IPS-NIHi7 (cell line): ENCODE measurements at regions not wholly inside any gene's neighbourhood (a gene's known extent, or its start where the extent isn't known, plus 50 kb on each side); places are given as distances from the start of the nearest gene placed in this dataset.
"Not testable (repeated sequence)": the region's sequence is repeated elsewhere in the genome, so short reads cannot be mapped to it uniquely, and the experiment has no call there.

Experiments
- DNase-seq: peaks from one replicate; pipeline ENCODE4 v3.0.0; 2012; ENCODE audit warnings: mixed read lengths; ENCODE audit errors: extremely low spot score

DNA sequence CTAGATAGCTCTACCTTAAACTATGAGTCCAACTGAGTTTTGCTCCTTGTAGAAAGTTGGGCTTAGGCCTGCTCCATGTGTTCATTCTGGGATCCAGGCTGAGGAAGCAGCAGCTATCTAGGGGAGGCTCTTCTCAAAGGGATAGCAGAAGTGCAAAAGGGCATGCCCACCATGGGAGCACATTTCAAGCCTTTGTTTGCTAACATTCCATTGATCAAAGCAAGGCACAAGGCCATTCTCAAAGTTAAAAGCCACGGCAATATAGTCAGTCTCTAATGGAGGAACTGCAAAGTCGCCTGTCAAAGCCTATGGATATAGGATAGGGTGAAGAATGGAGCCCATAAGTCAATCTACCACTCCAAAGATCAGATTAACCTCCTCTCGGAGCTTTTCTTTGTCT lies 488.1 kb upstream of the ARX start:
- DNase-seq, result no peak

DNA sequence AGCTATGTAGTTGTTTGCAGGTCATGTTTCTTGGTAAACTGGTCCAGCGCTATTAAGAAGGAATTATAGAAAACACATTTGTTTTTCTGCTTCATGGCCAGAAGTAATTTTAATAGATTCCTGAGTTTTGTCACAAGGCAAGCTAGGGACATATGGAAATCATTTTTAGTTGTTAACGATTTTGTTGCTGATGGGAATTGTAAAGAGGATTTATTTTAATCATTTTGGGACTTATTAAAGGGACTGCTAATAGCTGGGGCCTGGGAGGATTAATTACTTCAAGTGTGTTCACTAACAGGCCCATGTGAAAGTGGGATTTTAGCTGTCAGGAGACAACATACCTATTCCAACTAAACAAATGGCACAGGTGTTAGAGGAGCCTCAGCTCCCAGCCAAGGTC lies 492.0 kb upstream of the ARX start:
- DNase-seq, result no peak

DNA sequence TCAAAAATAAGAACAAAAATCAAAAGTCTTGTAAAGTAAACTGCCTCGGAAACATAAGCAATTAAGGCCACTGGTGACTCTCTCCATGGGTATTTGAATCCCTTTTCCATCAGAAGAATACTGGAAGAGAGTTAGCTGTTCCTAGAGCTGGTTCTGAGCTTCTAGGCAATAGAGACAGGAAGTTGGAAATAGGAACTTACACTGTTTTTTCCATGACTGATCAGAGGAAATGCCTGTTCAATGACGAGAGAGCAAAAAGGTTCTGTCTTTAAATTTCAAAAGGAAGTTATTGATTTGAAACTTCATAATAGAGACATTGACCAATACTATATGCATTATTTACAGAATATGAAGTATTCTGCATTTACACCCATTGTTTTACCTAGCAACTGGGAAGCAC lies 503.5 kb upstream of the ARX start:
- no peak for DNase-seq

DNA sequence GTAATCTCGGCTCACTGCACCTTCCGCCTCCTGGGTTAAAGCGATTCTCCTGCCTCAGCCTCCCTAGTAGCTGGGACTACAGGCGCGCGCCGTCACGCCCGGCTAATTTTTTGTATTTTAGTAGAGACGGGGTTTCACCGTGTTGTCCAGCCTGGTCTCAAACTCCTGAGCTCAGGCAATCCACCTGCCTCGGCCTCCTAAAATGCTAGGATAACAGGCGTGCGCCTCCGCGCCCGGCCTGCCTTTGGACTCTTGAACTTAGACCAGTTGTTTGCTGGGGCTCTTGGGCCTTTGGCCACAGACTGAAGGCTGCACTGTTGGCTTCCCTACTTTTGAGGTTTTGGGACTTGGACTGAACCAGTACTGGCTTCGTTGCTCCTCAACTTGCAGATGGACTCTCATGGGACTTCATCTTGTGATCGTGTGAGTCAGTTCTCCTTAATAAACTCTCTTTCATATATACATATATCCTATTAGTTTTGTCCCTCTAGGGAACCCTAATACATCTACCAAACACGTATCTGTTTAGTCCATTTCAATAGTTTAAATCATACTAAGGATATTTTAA lies 506.8 kb upstream of the ARX start:
- DNase-seq, result not testable (repeated sequence)

DNA sequence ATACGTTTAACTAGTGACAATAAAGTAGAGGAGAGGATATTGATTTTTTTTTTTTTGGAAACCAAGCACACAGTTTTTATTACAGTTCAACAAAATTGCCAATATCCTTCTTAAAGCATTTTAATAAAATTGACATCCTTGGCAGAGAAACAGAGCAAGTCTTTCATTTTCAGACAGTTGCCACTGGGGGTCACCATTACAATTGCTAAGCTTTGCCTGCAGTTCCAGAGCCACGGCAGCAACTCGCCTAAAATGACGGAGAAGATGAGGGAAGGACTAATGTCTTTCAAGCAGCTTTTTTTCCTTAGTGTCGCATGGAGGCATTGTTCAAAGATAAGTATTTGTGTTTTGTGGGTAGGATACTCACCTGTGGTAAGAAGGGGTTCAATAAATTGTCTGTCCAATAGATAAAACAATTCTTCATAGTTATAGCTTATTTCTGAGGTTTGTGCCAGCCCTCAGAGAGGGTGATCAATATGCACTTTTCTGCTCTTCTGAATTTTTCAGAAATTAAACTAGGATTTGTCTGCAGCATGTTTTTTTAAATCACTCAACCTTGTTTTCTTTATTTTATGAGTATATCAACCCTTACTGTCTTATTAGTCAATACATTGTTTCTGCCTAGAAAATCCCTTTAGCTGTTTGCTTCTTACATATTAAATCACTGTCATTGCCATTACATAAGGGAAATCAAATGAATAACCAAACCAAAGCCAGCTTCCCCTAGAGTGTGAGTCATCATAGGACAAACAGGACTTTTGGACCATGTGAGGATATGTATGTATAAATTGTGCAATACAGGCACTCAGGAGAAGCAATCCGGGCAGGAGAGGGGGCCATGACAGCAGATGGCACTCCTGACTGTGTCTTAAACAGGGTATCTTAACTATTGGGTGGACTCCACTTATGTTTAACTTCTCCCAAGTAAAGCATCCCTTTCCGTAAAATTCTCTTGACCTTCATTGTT lies 508.1 kb upstream of the ARX start:
- DNase-seq, result peak; percentile 69

DNA sequence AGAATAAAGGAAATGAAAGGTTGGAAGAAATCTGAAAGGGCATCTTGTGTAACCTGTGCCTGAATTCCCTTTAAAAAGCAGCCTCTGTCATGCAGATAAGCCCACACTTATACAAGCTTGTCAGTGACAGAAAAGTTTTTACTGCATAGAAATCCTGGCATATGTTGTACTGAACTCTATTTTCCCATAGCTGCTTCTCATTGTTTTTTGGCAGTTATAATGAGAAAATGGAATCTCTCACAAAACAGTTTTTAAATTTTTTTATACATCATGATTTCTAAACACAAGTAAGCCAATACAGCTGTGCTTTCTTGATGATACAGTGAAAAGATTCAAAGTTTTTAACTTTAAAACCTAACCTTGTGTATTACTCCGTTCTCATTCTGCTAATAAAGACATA lies 511.4 kb upstream of the ARX start:
- DNase-seq, result no peak

DNA sequence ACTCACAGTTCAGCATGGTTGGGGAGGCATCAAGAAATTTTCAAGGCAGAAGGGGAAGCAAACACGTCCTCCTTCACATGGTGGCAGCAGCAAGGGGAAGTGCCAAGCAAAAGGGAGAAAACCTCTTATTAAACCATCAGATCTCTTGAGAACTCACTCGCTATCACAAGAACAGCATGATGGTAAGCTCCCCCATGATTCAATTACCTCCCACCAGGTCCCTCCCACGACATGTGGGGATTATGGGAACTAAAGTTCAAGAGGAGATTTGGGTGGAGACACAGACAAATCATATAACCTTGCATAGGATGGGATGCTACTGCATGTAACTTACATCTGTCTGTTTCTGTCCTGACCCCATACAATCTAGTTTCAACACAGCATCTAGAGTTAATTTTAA lies 511.8 kb upstream of the ARX start:
- no peak for DNase-seq

DNA sequence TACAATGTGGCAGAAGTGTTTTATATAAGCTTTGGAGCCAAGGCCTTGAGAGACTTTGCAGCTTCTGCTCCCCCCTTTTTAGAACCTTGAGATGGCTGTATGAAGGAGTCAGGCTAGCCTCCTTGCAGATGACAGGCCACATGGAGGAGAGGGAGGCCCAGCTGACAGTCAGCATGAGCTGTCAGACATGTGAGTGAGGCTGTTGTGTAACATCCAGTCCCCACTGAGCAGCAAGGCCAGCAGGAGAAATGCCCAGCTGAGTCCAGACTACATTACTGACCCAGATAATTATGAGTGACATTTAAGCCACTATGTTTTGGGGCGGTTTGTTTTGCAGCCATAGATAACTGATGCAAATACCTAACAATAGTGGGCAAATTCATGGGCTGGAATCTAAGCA lies 515.3 kb upstream of the ARX start:
- no peak for DNase-seq

DNA sequence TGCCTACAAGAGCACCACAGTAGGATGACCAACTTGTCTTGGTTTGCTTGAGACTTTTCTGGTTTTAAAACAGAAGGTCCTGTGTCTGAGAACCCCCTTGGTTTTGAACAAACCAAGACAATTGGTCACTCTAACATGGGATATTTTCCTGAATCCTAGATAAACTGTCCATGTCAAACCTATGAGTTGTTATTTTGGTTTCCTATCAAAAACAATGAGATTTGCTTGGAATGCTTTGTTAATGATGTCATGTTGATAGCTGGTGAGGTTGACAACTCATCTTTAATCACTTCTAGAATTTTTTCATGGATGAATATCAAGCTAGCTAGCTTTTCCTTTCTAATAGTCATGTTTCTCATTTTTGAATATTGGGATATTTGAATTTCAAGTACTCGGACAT lies 518.3 kb upstream of the ARX start:
- DNase-seq, result no peak

DNA sequence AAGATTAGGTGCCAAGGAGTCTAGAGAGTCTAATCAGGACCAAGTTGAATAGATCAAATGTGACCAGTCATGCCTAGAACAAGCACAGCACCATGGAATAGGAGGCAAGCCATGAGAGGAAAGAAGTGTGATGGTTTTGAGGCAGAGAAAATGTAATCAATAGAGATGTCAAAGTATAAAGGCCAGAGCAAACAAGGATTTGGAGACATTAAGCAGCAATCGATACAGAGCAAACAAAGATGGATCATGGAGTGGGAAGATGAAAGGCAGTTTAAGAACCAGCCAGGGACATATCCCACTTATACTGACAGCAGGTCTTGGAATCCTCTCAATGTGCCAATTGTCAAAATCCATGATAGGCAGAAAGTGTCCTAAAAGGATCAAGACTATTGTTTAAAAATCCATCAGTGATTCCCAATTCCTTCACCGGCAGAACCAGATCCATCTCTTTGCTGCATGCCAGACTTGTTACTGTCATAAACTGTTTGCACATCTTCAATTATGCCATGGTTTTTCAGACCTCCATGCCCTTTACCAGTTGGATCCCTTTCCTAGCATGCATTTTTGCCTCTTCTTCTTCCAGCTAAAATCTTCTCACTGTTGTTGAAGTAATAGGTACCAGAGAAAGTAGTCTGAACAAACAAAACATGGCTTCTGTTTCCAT lies 520.7 kb upstream of the ARX start:
- no peak for DNase-seq

DNA sequence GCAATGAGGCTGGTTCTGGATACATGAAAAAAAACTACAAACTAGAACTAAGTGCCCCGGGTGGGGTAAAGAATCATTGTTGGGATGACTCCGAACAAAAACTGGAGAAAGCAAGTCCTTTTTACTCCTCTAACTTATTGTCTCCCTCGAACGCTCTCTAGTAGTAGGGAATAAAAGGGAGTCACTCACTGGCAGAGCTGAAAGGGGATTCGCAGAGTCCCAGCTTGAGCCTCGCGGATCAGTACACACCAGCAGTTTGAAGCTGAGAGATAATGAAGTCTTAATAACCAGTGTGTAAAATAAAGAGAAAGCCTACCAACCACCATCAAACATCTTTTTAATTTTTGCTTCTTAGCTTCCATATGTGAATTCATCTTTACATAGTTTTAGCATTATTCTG lies 521.9 kb upstream of the ARX start:
- DNase-seq, result no peak

DNA sequence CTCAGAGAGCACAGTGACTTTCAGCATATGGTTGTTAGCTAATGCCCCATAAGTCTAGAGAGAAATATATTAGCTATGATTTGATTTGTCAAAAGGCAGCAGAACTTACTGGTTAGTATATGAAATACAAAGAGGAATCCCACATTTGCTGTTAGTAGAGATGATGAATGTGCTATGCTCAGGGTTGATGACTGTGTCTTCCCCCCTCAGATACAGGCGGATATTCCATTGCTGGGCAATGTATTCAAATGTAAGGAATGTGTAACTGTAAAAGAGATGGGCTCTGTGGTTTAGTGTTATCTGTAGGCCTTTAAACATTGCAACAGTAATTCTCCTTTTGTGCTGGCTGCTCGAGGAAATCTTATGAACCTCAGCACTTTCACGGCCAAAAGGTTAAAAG lies 528.9 kb upstream of the ARX start:
- DNase-seq, result no peak

DNA sequence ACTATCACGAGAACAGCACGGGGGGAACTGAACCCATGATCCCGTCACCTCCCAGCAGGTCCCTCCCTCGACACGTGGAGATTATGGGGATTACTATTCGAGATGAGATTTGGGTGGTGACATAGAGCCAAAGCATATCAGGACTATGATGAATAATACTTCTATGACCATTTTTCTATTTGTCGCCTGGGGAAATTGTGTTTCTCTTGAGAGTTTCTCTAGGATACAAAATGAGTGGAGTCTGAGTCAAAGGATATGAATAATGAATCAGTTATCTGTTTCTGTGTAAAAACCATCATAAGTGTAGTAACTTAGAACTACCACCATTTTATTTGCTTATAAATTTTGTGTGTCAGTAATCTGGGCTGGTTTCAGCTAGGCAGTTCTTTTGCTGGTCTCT lies 533.0 kb upstream of the ARX start:
- no peak for DNase-seq

DNA sequence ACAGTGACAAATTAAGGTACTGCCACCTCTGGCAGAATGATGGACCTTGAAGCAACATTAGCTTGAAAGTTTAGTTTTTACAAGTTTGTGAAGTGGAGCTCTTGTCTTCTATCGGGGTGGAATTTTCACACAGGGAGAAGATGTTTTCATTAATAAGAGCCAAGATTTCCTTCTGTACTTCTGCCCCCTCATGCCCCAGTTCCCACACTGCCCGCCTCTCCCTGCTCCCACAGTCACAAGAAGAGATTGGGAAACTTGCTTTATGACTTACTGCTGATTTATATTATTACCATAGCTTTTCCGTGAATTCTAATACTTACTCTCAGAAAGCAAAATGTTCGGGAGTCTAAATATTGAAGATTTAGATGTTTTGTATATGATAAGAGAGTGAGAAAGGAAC lies 539.8 kb upstream of the ARX start:
- no peak for DNase-seq

DNA sequence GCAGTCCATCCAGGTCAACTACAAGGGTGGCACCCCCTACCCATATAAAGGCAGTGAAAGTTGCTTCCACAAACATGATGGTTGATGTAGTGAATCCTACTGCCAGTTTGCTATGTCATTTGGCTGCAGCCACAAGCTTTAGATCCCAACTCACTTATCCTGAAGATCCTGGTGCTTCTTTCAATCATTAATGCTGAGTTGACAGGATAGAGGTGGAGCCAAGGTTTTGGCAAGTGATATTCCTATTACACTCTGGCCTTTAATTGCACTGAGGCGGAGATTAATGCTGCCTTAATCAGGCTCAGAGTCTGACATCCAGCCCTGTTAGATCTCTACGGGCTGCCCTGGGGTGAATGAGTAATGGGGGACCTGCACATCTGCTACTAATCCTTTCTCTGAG lies 542.4 kb upstream of the ARX start:
- no peak for DNase-seq

DNA sequence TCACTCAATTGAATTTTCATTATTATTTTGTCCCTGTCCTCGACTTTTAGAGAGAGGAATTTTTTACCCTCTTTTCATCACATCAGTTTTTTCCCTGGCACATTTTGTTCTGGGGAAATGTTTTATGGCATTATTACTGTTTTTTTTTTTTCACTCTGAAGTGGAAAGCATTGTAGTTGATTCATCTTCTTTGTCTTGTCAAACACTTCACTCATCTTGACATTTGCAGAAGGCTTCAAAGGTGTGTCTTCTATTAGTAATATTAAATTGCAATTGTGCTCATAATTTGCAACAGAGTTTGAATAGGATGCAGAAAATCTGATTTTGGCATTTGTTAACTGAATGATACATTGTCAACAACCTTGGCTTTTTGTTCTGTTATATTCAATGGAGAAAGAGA lies 545.4 kb upstream of the ARX start:
- no peak for DNase-seq

DNA sequence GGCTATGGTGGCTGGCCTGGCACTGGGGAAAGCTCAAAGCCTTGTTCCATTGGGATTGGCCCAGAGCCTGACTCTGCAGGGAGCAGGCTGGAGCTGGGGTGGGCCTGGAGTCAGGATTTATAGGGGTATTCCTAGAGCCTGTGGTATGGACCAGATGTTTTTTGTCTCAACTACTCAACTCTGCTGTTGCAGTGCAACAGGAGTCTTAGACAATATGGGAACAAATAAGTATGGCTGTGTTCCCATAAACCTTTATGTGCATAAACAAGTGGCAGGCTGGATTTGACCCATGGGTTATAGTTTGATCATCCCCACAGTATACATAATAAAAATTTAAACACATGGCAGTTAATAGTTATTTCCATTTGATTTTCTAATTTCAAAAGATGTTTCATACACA lies 557.9 kb upstream of the ARX start:
- DNase-seq, result no peak

DNA sequence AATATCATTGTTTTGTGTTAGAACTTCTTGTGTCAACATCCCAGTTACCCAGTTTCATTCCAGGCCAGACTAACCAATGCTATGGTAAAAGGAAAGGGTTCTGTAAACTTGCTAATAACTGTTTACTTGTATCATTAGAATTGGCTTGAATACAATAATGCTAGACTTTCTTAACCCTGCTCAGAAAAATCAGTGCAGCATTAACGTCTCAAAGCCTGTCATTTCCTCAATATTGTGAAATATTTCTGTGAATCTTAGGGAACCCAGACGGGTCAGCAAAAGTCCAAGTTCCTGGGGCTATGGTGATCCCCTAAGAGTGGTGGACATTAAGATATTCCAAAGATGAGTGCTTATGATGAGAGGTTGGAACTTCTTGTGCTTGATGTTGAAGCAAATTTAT lies 541.2 kb upstream of the MAGEB18 start:
- DNase-seq, result no peak

DNA sequence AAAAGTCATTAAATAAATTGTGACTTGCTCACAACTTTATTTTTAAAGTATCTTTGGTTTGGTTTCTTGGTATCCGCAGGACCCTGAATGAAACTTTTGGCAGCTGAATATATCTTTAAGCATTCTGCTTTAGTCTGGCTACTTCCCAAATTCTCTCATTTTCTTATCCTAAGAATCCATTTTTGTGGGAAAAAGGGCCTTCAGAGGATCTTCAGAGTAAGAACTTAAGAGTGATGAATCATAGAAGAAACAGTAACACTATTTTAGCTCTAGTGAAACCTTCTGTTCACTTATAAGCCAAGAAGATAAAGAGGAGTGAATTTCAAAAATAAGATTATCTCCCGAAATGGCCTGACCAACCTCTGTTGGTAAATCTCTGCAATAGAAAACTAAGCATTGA lies 540.6 kb upstream of the MAGEB18 start:
- DNase-seq, result no peak

DNA sequence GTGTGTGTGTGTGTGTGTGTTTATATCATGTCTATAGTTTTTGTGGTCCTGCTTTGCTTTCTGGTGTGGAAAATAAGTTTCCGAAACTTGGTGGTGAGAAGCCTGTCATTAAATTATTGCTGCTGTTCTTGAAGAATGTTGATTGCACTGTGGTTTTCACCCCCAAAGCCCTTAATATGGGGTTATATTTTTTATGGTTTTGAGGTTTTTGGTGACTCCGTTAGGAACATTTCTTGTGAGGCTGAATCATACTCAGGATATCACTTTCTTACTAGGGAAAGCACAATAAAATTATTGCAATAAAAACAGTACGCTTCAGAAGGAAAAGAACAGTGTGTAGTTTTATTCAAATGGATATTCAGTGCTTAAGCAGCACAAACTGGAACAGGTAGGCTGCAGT lies 539.1 kb upstream of the MAGEB18 start:
- DNase-seq, result no peak

DNA sequence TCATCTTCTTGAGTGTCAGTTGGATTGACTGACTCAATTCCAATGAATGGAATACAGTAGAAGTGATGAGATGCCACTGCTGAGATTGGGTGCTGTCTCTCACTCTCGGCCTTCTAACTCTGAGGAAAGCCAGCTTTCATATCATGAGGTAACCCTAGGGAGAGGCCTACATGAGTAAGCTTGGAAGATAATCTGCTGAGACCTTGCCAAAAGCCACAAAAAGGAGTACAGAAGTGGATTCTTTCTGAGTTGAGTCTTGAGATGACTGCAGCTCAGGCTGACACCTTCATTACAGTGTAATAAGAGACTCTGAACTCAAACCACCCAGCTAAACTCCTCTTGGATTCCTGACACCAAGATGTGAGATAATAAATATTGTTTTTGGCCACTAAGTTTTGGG lies 537.4 kb upstream of the MAGEB18 start:
- no peak for DNase-seq

DNA sequence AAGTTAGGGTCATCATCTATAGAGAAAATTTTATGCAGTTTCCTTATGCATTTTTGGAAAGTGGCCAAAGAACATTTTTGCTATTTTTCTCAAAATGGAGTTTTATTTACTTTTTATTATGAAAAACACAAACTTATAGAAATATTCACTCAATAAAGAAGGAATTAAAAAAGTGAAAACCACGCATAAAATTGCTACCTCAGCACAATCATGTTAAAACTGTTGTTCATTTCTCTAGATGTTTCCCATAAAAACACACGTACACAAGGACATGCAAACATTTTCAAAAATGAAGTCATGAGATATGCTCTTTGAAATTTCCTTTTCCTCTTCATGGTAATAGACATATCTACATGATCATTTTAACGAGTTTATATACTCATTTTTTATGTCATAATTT lies 536.8 kb upstream of the MAGEB18 start:
- DNase-seq, result no peak

DNA sequence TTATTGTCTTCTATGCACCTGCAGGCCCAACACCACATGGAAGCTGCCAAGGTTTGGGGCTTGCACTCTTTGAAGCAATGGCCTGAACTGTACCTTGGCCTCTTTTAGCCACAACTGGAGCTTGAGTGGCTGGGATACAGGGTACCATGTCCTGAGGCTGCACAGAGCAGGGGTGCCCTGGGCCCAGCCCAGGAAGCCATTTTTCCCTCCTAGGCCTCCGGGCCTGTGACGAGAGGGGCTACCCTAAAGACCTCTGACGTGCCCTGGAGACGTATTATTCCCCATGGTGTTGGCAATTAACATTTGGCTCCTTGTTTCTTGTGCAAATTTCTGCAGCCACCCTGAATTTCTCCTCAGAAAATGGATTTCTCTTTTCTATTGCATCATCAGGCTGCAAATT lies 519.9 kb upstream of the MAGEB18 start:
- DNase-seq, result no peak
